DMS114 treated with DMSO at 0.1 percent for 48 hours (cell line): ENCODE measurements at regions not wholly inside any gene's neighbourhood (a gene's known extent, or its start where the extent isn't known, plus 50 kb on each side); places are given as distances from the start of the nearest gene placed in this dataset.

ENCODE experiments used
- DNase-seq: peaks from one replicate; lab custom pipeline; 2025; ENCODE audit not compliant: unreplicated experiment; lab: John Stamatoyannopoulos, UW

DNA sequence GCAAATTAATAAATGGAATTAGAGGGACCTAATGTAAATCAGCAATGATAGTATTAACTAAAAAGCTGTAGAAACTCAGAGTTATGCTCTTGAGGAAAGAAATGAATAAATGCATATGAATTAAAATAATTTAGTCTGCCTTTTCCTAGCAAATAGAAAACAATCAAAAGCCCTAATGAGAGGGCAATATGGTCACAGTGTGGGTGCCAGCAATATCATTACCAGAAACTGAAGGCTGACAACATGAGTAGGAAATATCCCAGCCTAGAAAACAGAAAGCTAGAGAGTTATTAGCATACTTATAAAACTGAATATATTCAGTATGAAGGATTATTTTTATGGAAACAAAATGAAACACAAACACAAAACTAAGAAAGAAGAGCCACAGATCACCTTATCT lies 987.5 kb upstream of the SEL1L start:
- no peak for DNase-seq

DNA sequence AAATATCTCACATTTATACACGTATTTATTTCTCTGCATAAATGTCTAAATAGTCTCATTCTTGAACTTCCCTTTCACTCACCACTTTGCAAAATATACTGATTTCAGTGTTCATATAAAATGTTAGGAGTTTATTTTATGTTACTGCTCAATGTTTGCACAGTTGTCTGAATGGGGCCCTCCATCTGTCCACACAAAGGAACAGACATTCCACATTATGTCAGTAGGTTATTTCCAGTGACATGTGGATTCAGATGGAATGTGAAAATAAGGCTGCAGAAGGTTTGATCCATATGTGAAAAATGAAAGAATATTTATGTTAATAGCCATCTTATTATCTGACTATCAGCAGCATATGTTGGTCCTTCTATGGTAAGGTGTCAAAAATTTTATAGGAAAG lies 994.4 kb upstream of the SEL1L start:
- no peak for DNase-seq

DNA sequence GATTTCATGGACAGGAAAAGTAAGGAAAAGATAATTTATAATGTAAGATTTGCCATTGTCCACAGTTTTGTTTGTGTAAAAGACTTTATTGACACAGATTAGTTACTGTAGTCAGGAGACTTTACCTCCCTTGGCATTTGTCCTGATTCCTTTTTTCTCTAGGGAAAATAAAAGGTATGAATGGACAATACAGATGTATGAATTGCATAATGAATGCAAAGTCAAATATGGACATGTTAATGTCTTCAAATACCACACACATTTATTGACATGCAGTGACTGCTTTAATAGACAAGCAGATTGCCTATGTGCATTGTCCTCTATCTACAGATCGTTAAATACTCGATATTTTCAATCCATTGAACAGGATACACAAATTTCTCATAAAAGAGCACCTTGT lies 999.7 kb upstream of the SEL1L start:
- DNase-seq = no peak

DNA sequence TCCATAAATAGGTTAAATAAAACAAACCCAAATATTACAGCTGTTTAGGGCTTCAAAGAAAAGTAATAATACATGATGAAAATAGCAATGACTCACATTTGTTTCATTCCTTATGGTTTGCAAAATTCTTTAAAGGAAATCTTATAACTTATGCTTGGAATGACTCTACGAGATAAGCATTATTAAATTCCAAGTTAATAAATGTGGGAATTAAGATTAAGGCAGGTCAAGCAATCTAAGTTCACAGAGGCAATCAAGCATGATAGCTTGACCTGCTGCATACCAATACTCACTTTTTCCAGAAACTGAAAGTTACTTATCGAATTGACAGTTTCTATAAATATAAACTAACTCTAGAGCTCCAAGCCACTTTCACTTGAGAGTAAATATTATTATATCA lies 1002.9 kb upstream of the SEL1L start:
- no peak for DNase-seq

DNA sequence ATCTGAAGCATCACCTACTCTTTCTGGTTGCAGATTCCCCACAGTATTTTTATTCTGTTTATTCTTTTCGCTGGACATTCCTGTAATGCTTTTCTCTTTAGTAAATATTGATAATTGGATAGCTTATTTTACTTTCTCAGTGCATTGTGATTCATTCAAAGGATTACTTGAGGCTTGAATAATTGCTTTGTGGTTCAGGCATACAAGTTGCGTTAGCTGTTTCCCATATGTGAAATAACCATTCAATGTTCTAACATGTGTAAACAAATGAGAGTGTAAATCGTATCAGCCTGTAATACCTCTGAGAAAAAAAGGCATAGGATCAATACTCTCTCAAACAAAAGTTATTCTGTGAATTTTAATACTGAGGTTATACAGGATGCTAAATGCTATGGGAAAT lies 1004.2 kb upstream of the SEL1L start:
- no peak for DNase-seq

DNA sequence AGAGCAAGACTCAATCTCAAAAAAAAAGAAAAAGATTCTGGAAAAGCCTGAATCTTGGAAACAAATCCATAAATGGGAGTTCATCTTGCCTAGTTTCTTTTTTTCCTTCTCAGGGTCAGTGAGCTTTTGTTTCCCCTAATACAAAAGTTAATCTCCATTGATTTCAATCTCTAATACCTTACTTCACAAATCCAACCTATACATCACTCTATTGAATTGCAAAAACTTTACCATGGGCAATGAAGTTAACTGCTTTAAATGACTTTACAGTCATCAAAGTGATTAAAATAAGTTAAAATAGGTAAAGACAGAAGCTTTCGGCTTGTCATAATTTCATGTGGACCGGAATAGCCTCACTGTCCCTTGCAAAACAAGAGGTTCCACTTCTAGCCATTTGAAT lies 1012.7 kb upstream of the SEL1L start:
- no peak for DNase-seq

DNA sequence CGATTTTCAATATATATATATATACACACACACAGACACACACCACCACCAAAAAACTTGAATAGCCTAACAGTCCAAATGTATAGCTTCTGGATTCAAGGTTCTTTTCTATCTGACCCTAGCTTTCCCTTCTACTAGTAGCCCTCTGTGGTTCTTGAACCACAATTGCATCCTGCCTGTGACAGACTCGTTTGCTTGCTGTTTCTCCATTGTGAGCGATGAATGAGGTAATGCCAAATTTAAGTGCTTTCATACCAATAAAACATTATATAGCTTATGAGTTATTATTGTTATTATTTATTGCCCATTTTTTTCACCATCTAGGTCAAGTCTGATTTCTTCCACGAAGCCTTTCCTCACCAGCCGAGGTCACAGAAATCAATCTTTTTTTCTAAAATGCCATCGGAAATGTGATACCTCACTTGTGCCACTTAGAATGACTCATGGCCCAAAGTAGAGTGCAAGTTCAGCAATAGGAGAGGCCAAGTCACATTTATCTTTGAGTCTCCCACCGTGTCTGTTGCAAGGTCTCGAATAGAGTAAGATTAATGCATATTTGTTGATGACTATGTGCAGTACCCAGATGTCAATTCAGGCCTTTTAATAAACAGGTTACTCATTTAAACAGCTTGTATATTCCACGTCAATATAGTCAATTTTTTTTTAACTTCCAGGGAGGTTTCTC lies 1015.8 kb upstream of the SEL1L start:
- DNase-seq = no peak

DNA sequence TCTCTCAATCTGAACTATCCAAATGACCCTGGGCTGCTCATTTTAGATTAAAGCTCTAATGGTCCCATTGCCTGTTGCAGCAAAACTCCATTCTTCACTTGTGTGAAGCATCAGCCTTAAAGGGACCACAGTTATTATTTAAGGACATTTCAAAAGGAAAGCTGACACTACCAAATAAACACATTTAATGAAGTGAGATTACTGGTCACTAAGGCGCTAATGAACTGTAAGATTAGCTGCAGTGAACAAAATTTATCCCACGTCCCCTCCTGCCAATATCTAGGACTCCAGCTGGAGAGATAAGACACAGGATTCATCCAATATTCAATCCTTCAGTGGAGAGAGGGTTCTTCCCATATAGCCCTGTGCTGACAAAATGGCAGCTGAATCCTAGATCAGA lies 1029.2 kb upstream of the SEL1L start:
- DNase-seq = no peak

DNA sequence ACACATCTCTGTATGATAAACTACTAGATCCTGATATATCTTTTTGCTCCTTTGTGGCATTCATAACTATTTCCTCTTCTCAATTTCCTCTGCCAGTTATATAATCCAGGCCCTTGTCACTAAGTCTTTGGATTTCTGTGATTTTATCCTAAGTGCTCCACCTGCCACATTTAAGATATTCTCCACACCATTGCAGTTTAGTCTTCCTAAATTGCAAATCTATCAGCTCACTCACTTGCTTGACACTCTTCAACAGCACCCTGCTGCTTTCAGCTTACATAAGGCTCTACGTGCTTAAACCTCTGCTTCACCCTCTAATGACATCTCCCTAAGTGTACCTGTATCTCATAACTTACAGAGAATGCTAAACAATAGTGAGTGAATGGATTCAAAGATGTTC lies 1032.2 kb upstream of the SEL1L start:
- no peak for DNase-seq

DNA sequence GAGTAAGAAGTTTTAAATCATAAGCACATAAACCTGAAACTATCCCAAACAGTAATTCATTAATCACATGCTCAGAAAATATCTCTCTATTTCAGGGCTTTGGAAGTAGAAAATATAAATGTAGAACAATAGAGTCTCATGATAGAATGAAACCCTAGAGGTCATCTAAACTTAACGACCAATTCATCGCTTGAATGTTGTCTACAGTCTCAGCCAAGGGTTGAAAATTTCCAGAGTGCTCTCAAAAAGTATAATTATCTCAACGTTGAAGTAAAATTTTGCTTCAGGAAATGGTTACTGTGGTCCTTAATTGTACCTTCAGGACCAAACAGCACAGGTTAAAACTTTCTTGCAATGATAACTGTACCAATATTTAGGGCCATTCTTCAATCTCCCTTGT lies 1053.6 kb upstream of the SEL1L start:
- DNase-seq = no peak

DNA sequence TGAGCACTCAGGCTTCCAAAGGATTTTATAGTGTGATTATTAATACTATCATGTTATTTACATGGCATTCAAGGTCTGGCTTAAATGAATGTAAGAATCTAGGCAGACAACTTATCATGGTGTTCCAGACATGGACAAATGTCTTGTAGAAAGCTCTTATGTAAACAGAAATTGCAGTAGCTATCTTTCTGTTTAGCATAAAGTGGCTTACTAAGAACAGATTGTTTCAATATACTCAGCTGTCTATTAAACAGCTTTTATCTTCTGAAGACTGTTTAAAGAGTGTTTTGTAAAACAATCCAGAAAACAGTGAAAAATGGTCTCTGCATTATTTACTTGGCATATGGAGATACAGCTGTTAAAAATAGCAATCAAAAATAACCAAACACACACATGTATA lies 1061.8 kb upstream of the SEL1L start:
- no peak for DNase-seq

DNA sequence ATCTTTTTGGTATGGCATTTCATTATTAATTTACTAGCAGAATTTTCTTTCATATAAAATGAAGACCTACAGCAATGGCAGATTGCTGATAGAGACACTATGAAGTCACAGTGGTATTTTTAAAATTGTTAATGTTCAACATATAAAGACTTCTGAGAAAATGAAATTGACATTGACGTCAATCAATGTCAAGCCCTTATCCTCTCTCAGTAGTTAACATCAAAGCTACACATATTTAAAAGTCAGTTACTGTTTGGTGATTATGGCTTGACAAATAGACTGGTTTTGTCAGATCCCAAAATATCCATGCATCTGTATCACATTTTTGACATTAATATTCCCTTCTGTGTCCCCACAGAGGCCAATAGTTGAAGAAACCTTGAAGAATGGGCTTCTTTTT lies 1069.1 kb upstream of the SEL1L start:
- no peak for DNase-seq

DNA sequence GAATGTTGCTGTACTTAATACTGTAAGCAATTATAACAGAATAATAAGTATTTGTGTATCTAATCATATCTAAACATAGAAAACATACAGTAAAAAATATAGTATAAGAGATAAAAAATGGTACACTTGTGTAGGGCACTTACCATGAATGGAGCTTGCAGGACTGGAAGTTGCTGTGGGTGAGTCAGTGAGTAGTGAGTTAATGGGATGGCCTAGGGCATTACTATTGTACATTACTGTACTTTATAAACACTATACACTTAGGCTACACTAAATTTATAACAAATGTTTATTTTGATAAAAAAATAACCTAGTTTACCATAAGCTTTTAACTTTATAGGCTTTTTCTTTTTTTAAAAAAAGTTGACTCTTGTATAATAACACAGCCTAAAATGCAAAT lies 1071.2 kb upstream of the SEL1L start:
- no peak for DNase-seq

DNA sequence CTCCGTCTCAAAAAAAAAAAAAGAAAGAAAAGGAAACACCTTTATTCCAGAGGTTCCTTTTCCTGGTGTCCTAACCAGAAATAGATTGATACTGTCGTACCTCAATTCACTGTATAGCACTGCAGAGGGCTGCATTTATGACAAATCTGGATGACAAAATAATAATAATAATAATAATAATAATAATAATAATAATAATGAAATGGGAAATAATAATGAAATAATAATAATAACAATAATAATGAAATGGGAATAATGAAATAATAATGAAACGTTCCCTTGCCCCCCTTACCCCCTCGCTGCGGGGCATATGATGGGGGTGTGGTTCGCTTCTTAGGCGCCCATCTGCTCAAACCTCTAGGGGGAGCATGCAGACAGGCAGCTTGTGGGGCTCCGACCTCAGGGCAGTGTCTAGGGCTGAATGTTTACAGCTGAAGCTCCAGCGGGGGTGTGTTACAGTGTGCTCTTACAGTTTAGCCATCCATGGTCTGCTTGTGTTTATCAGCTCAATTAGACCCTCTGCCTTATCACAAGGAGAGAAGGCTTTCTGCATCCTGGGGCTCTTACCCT lies 1088.3 kb upstream of the SEL1L start:
- DNase-seq = no peak

DNA sequence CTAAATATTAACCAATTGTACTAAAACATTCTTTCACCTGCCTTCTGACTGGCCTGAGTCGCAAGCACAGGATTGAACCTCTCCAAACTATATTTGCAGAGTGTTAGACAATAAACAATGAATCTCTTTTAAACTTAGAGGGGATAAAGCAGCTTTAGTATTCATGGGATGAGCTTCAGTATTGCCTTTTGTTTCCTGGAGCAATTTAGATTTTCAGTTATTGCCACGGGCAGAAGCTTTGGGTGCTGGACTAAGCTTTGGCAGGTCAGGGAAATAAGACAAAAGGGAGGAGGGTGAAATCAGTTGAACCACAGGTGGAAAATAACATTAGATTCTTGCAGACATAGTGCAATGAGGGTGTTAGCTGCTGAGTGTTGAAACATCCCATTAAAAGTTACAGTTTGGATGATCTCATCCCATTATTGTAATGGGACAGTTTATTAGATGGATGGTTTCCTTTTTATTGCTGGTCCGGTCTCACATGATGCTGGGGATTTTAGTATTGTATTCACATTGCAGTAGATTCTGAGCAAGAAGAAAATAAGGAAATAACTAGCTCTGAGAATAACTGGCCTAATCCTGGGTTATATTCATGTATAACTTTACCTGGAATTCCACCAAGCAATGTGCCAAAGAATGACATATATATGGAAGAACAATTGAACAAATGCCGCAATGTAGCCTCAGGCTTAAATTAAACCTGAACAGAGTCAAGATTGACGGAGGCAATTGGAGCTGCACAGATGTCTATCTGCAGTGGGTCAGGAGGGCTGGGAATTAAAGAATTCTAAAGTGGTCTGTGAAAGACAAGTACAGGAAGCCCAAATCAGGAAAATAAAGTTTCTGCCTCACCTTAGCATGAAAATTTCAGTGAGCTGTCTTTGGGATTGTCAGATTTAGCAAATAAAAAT lies 1092.8 kb upstream of the SEL1L start:
- no peak for DNase-seq

DNA sequence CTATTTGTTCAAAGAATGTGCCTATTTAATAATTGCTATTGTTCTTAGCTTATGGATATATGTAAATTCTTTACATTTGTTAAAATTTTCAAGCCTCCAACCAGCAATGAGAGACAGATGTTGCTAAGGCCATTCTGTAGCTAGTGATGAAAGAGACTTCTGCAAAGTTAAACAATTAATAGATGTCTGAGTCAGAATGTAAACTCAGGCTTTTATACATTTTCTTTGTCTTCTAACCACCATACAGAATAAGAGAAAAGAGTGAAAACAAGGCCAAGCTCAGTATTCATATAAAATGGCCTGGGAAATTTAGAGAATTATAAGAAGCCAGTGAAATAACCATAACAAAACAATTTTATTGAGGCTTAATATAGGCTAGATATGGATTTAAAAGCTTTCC lies 1102.3 kb upstream of the SEL1L start:
- DNase-seq = no peak

DNA sequence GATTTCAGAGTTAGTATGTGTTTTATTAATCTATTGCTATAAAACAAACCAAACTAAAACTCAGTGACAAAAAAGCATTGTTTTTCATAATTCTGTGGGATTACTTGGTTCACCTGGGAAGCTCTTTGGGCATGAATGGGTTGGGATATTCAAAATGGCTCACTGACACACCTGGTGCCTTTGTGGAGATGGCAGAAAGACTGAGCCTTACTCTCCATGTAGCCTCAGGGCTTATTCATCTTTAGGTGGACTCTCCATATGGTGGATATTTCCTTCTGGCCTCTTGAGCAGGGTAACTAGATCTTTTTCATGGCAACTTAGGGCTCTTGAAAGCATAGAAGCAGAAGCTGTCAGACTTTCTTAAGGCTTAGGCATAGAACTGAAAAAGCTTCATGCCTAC lies 1102.8 kb upstream of the SEL1L start:
- DNase-seq = no peak

DNA sequence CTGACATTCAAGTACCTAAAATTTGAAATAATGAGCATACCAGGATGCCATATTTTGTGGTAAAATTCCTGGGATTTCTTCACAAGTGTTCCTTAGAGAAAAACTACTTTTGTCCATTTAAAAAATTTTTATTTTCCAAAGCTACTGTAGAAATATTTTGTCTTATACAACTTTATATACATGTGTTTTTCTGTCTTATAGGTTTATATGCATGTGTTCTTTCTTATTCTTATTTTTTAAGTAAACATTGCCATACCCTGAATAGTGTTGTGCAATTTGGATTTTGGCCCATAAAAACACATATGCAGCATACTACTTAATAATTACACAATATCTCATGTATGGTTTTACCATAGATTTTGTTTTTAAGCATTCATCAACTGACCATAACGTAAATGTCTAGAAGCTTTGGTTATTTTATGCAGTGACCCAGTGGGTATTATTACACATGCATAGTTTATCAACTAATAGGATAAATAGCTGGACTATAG lies 1107.4 kb upstream of the SEL1L start:
- no peak for DNase-seq

DNA sequence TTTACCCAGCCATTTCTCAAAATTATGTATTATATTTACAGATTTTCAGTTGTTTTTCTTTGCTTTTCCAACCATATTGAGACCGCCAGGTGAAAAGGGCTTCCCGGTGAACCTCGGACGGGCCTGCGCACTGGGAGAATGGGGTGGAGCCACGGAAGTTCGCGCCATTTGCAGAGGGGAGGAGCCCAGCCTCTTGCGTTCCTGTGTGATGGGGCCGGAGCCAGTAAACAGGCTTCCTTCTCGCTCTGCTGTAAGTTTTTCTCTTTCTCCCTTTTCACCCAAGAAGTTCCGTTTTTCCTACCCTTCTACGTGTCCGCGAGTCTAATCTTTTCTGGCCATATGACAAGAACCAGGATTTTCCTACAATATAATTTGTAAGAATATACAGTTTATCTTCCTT lies 1108.8 kb upstream of the SEL1L start:
- DNase-seq = no peak

DNA sequence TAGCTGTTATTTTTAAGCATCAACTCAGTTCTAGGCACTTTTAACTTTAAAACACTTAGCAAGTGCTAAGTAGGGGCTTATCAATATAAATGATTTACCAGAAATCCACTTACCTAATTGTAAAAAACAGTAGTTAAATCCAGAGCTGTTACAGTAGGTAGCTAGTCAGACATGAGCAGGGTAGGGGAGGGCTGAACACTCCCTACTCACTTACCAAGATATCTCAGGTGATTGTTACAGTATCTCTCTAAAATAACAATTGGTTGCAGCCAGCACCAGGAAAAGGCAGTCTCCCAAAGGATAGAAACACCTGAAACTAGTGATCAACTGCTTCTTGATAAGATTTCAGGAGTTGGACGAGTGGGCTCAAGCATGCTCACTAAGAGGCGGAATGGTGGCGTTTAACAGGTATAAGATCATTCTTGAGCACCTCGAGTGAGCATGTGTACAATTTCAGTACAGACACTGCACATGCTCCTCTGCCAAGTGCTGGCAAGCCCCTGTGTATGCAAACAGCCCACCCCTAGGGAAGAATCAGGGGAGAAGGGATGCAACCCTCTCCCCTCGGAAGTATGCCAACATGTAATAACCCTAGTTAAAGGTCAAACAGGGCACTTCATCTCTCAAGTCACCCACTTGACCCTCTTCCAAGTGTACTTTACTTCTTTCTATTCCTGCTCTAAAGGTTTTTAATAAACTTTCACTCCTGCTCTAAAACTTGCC lies 1113.6 kb upstream of the SEL1L start:
- no peak for DNase-seq

DNA sequence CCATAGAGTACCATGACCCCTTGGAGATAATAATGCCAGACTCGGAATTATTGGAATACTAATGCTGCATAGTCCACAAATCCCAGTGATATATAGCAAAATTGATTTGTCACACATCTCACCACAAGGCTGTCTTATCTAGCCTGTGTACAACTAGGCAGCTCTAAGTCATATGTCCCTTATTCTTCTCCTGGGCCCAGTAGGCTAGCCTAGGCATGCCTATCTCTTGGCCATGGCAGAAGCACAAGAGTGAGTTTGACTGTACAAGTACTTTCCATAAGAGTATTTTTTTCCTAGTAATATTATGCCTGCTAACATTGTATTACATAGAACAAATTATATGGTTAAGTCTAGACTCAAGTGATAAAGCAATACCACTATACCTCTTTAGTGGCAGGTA lies 1122.1 kb upstream of the SEL1L start:
- no peak for DNase-seq
